Neural cell (in vitro differentiated cells): ENCODE measurements at regions not wholly inside any gene's neighbourhood (a gene's known extent, or its start where the extent isn't known, plus 50 kb on each side); places are given as distances from the start of the nearest gene placed in this dataset.

Experiments
- H2AFZ ChIP-seq: fragments of 200-600, 300-800 bp; sonication (generic), shearing (Covaris generic); 2 replicates; pipeline ENCODE4 v1.6.0; 2014; ENCODE audit warnings: low read depth, mild to moderate bottlenecking, antibody characterized with exemption, low read length, moderate library complexity
- H3F3A ChIP-seq: fragments of 200-600 bp; shearing (Covaris generic); 2 replicates; pipeline ENCODE4 v1.6.1; 2016; ENCODE audit warnings: mild to moderate bottlenecking, moderate library complexity, mixed read lengths, antibody characterized with exemption, low read length; ENCODE audit not compliant: insufficient read depth, poor library complexity, severe bottlenecking
- H3K27ac ChIP-seq: fragments of 200-600, 300-800 bp; sonication (generic), shearing (Covaris generic); 2 replicates; pipeline ENCODE4 v1.5.1; 2014; ENCODE audit warnings: mild to moderate bottlenecking, low read length, moderate library complexity
- H3K27me3 ChIP-seq: fragments of 300-800, 200-600 bp; sonication (generic), shearing (Covaris generic); 2 replicates; pipeline ENCODE4 v1.6.0; 2014; ENCODE audit warnings: mild to moderate bottlenecking, low read depth, low read length, moderate library complexity; ENCODE audit not compliant: insufficient read depth
- H3K36me3 ChIP-seq: fragments of 300-800, 200-600 bp; sonication (generic), shearing (Covaris generic); 2 replicates; pipeline ENCODE4 v1.5.1; 2014; ENCODE audit warnings: mild to moderate bottlenecking, antibody characterized with exemption, low read length, moderate library complexity; ENCODE audit not compliant: insufficient read depth
- H3K4me2 ChIP-seq: fragments of 300-800, 200-600 bp; sonication (generic), shearing (Covaris generic); 2 replicates; pipeline ENCODE4 v1.6.0; 2014; ENCODE audit warnings: mild to moderate bottlenecking, low read length
- H3K4me3 ChIP-seq: fragments of 300-800, 200-600 bp; sonication (generic), shearing (Covaris generic); 2 replicates; pipeline ENCODE4 v1.5.1; 2014; ENCODE audit warnings: mild to moderate bottlenecking, low read length, moderate library complexity
- H3K79me2 ChIP-seq: fragments of 200-600 bp; shearing (Covaris generic); replicated peaks from 2 replicates; pipeline ENCODE4 v1.6.0; 2014; ENCODE audit warnings: mild to moderate bottlenecking, low read length, moderate library complexity; ENCODE audit not compliant: insufficient read depth
- H3K9ac ChIP-seq: fragments of 300-800, 200-600 bp; sonication (generic), shearing (Covaris generic); 2 replicates; pipeline ENCODE4 v1.6.1; 2016; ENCODE audit warnings: mild to moderate bottlenecking, low read length, mixed read lengths
- H3K9me2 ChIP-seq: fragments of 200-600 bp; shearing (Covaris generic); 2 replicates; pipeline ENCODE4 v1.6.1; 2016; ENCODE audit warnings: mild to moderate bottlenecking, low read length, mixed read lengths; ENCODE audit not compliant: insufficient read depth
- H3K9me3 ChIP-seq: fragments of 200-600, 300-800 bp; sonication (generic), shearing (Covaris generic); 2 replicates; pipeline ENCODE4 v1.6.1; 2016; ENCODE audit warnings: mild to moderate bottlenecking, mixed run types, low read length, moderate library complexity, mixed read lengths
- H4K20me1 ChIP-seq: fragments of 200-600 bp; shearing (Covaris generic); 2 replicates; pipeline ENCODE4 v1.6.1; 2016; ENCODE audit warnings: mild to moderate bottlenecking, mixed run types; ENCODE audit not compliant: insufficient read depth
- CTCF ChIP-seq: fragments of 450-650 bp; IDR thresholded peaks from 2 replicates; pipeline ENCODE4 v1.5.1; 2014; ENCODE audit warnings: antibody characterized with exemption, mild to moderate bottlenecking, moderate library complexity; ENCODE audit not compliant: poor library complexity, severe bottlenecking
- EP300 ChIP-seq: fragments of 450-650 bp; conservative IDR thresholded peaks from 2 replicates; pipeline ENCODE4 v1.6.1; 2014; ENCODE audit warnings: antibody characterized with exemption, mild to moderate bottlenecking, moderate library complexity; ENCODE audit not compliant: poor library complexity, severe bottlenecking
- EZH2 ChIP-seq: fragments of 200-600, 300-800 bp; shearing (Covaris generic), sonication (generic); IDR thresholded peaks from 2 replicates; pipeline ENCODE4 v1.6.1; 2014; ENCODE audit warnings: antibody characterized with exemption, low read length, borderline replicate concordance, mild to moderate bottlenecking; ENCODE audit not compliant: insufficient read depth, poor library complexity, severe bottlenecking
- MXI1 ChIP-seq: fragments of 450-650 bp; conservative IDR thresholded peaks from 2 replicates; pipeline ENCODE4 v1.6.1; 2014; ENCODE audit warnings: antibody characterized with exemption, mild to moderate bottlenecking; ENCODE audit not compliant: poor library complexity, severe bottlenecking
- POLR2AphosphoS5 ChIP-seq: IDR thresholded peaks from 2 replicates; pipeline ENCODE4 v1.6.1; 2012
- RAD21 ChIP-seq: fragments of 450-650 bp; conservative IDR thresholded peaks from 2 replicates; pipeline ENCODE4 v1.6.1; 2014; ENCODE audit warnings: antibody characterized with exemption, mild to moderate bottlenecking, moderate library complexity
- REST ChIP-seq: IDR thresholded peaks from 2 replicates; pipeline ENCODE4 v1.6.1; 2012; ENCODE audit warnings: borderline replicate concordance
- SMC3 ChIP-seq: fragments of 450-650 bp; conservative IDR thresholded peaks from 2 replicates; pipeline ENCODE4 v1.6.1; 2014; ENCODE audit warnings: antibody characterized with exemption, mild to moderate bottlenecking, moderate library complexity; ENCODE audit not compliant: poor library complexity
- TAF1 ChIP-seq: IDR thresholded peaks from 2 replicates; pipeline ENCODE4 v1.6.1; 2012; ENCODE audit warnings: low read depth

DNA sequence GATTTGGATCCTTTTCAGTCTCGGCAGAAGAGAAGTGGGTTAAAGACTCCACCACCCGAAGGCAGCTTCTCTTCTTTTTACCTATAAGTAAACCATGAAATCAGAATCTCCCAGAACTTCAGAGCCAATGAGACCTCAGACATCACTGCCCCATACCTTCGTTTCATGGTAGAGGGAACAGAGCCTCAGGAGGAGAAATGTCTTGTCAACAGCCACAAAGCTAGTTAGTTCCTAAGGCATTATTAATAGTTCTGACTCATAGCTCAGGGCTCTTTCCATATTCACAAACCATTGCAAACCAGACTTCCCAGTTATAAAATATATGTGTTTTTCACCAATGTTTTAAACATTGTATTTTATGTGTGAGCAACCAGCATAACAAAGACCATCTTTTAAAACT is 118.7 kb upstream of the RIPOR2 start:
- Histone ChIP-seq H3K9me2 (no peaks in the 10 kb centered on the region), H3K79me2 (no peaks in the 10 kb centered on the region), H2AFZ (no peak overlapping the region), H3K27me3 (no peaks in the 10 kb centered on the region), H3F3A (no peaks in the 10 kb centered on the region), H4K20me1 (no peaks in the 10 kb centered on the region), H3K36me3 (no peaks in the 10 kb centered on the region), H3K9me3 (no peaks in the 10 kb centered on the region), H3K4me2 (no peak overlapping the region), H3K4me3 (no peak overlapping the region), H3K9ac (no peak overlapping the region), H3K27ac (no peak overlapping the region)
- no peak for TF ChIP-seq EP300
- TF ChIP-seq TAF1, result no peak
- TF ChIP-seq REST, result no peak
- TF ChIP-seq MXI1, result no peak
- TF ChIP-seq RAD21, result no peak
- TF ChIP-seq CTCF, result no peak
- no peak for TF ChIP-seq POLR2AphosphoS5
- TF ChIP-seq SMC3, result no peak
- TF ChIP-seq EZH2, result no peak

DNA sequence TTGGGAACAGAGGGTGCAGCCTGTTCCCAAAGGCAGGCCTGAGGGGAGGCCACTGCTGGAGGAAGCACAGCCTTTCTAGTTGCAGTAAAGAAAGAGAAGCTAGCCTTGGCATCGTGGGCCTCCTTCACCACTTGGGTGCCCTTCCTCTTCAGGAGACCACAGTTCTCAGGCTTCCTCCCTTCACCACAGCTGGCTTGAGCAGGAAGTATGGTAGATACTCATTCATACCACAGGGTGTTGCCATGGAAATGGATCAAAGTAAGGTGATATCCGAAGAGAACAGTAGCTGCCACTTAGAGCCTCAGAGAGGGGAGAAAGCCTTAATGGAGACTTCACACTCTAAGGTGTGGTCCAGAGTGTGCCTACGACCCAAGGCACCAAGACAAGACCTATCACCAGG is 120.4 kb upstream of the RIPOR2 start:
- Histone ChIP-seq H3K4me3 (no peak overlapping the region), H3F3A (no peaks in the 10 kb centered on the region), H3K9me3 (no peaks in the 10 kb centered on the region), H3K9ac (no peak overlapping the region), H3K4me2 (no peak overlapping the region), H3K27ac (no peak overlapping the region), H3K36me3 (no peaks in the 10 kb centered on the region), H3K27me3 (no peaks in the 10 kb centered on the region), H3K9me2 (no peaks in the 10 kb centered on the region), H2AFZ (no peak overlapping the region), H4K20me1 (no peaks in the 10 kb centered on the region), H3K79me2 (no peaks in the 10 kb centered on the region)
- TF ChIP-seq MXI1 (no peak), RAD21 (no peak), REST (no peak), CTCF (no peak), EZH2 (no peak), POLR2AphosphoS5 (no peak)
